Lung (tissue), 11 donors: ENCODE measurements at regions not wholly inside any gene's neighbourhood (a gene's known extent, or its start where the extent isn't known, plus 50 kb on each side); places are given as distances from the start of the nearest gene placed in this dataset.

Experiments
- ATAC-seq: fragments of 200-7000 bp; cut with Tn5 transposase; one replicate; pipeline ENCODE4 v1.9.1; 2020; ENCODE audit warnings: moderate number of reproducible peaks; ENCODE audit not compliant: insufficient read depth, low FRiP score
- DNase-seq, 3 donors: peaks; one replicate each; pipeline ENCODE4 v3.0.0-alpha.2; 2013 to 2017
- H3K27ac ChIP-seq, 2 donors: one replicate each; pipeline ENCODE4 v1.5.1; 2013; ENCODE audit warnings: mild to moderate bottlenecking in 2 of 2, moderate library complexity in 2 of 2, control low read depth in 1 of 2, inconsistent platforms in 1 of 2, low read depth in 1 of 2, low read length in 1 of 2
- H3K27me3 ChIP-seq, 3 donors: one replicate each; pipeline ENCODE4 v1.5.1; 2013; ENCODE audit warnings: low read length in 2 of 3; ENCODE audit not compliant: control insufficient read depth in 3 of 3, insufficient read depth in 3 of 3
- H3K36me3 ChIP-seq, 4 donors: one replicate each; pipeline ENCODE4 v1.5.1; 2013; ENCODE audit warnings: low read length in 4 of 4, mild to moderate bottlenecking in 1 of 4, moderate library complexity in 1 of 4; ENCODE audit not compliant: control insufficient read depth in 4 of 4, insufficient read depth in 4 of 4
- H3K4me1 ChIP-seq, 5 donors: one replicate each; pipeline ENCODE4 v1.5.1; 2013; ENCODE audit warnings: low read length in 5 of 5, mild to moderate bottlenecking in 2 of 5, moderate library complexity in 1 of 5; ENCODE audit not compliant: control insufficient read depth in 5 of 5, insufficient read depth in 5 of 5
- H3K4me3 ChIP-seq: one replicate; pipeline ENCODE4 v1.5.1; 2013; ENCODE audit warnings: mild to moderate bottlenecking, control low read depth, moderate library complexity
- H3K9ac ChIP-seq, 2 donors: one replicate each; pipeline ENCODE4 v1.5.1; 2013; ENCODE audit warnings: low read length in 2 of 2, control low read depth in 1 of 2; ENCODE audit not compliant: insufficient read depth in 1 of 2
- H3K9me3 ChIP-seq, 4 donors: one replicate each; pipeline ENCODE4 v1.5.1; 2013; ENCODE audit warnings: low read length in 3 of 4, mild to moderate bottlenecking in 1 of 4, moderate library complexity in 1 of 4; ENCODE audit not compliant: control insufficient read depth in 4 of 4, insufficient read depth in 3 of 4
- CTCF ChIP-seq: IDR thresholded peaks from 2 replicates; pipeline ENCODE4 v1.5.1; 2012; ENCODE audit warnings: mild to moderate bottlenecking; ENCODE audit errors: control extremely low read depth, extremely low read depth
- WGBS, 2 donors: extraction: QIAGEN DNeasy Blood & Tissue Kit; methylation state at CpG; one replicate each; pipeline ENCODE4 v1.1.7; 2013; 5-methylcytosine and 5-hydroxymethylcytosine counted together
- donor health status: control.
- donor health status: control.
- donor health status: Bipolar disorder and iron deficiency.
- donor health status: healthy.
- donor health status: DM: yes; HTN: yes; CAD: no.

GRCh38 chr2:41498781-41499180 is 549.0 kb upstream of the PKDCC start:
- H3K36me3 ChIP-seq, result no peaks in the 10 kb centered on the region
- H3K27ac ChIP-seq, result no peak overlapping the region
- no peak overlapping the region for H3K9ac ChIP-seq
- H3K4me1 ChIP-seq, result no peaks in the 10 kb centered on the region
- ATAC-seq (no peak), DNase-seq (no peak)
- 66 to 76% methylated on average over 3 of the region's 3 CpGs for WGBS, 2 donors
- H3K27me3 ChIP-seq, result no peaks in the 10 kb centered on the region
- peaks cover 1 to 49% (median 25%) of the 10 kb centered on the region in 4 donors for H3K9me3 ChIP-seq
- H3K4me3 ChIP-seq, result no peak overlapping the region
- TF ChIP-seq CTCF, result no peak

- Histone ChIP-seq H3K9me3 (peaks cover 0 to 31% (median 10%) of the 10 kb centered on the region in 4 donors), H3K36me3 (no peaks in the 10 kb centered on the region), H3K9ac (no peak overlapping the region), H3K27me3 (no peaks in the 10 kb centered on the region), H3K27ac (no peak overlapping the region), H3K4me3 (no peak overlapping the region), H3K4me1 (no peaks in the 10 kb centered on the region)
- ATAC-seq (no peak), DNase-seq (no peak)
- 88% methylated on average over 2 of the region's 2 CpGs for WGBS, 2 donors
- no peak for TF ChIP-seq CTCF
These were observed 546.9 kb upstream of the PKDCC start for GRCh38 chr2:41500895-41501294.

- no peak for ATAC-seq
These were observed 545.1 kb upstream of the PKDCC start for GRCh38 chr2:41502752-41503151.

More at GRCh38 chr2:41502752-41503151, 545.1 kb upstream of the PKDCC start:
- WGBS, 2 donors, result 78 to 92% methylated on average over 1 of the region's 1 CpG
- Histone ChIP-seq H3K4me3 (no peak overlapping the region), H3K9ac (no peak overlapping the region), H3K27ac (no peak overlapping the region), H3K9me3 (peaks cover 0 to 20% (median 4%) of the 10 kb centered on the region in 4 donors), H3K36me3 (no peaks in the 10 kb centered on the region), H3K4me1 (no peaks in the 10 kb centered on the region), H3K27me3 (no peaks in the 10 kb centered on the region)
- no peak for TF ChIP-seq CTCF
- no peak for DNase-seq
